Kidney (tissue), 13 donors: ENCODE measurements at regions not wholly inside any gene's neighbourhood (a gene's known extent, or its start where the extent isn't known, plus 50 kb on each side); places are given as distances from the start of the nearest gene placed in this dataset.

ENCODE experiments used
- DNase-seq, 5 donors: peaks; one replicate each; pipeline ENCODE4 v3.0.0-alpha.2; 2013 to 2020
- FAIRE-seq: peaks from 2 replicates; lab custom pipeline; 2012; peaks lifted over from hg19 to GRCh38; lab: Jason Lieb, UNC
- H3K27ac ChIP-seq, 2 donors: one replicate each; pipeline ENCODE4 v1.7.0; 2013; ENCODE audit warnings: low read depth in 2 of 2, low read length in 2 of 2, inconsistent platforms in 1 of 2
- H3K27me3 ChIP-seq: one replicate; pipeline ENCODE4 v1.7.1; 2013; ENCODE audit warnings: low read length, inconsistent platforms; ENCODE audit not compliant: control insufficient read depth, insufficient read depth
- H3K36me3 ChIP-seq, 3 donors: one replicate each; pipeline versions ENCODE4 v1.7.0 to v1.7.1; 2013; ENCODE audit warnings: low read length in 3 of 3, control low read depth in 1 of 3, inconsistent platforms in 1 of 3; ENCODE audit not compliant: insufficient read depth in 3 of 3, control insufficient read depth in 2 of 3
- H3K4me1 ChIP-seq, 3 donors: one replicate each; pipeline versions ENCODE4 v1.7.0 to v1.7.1; 2013; ENCODE audit warnings: low read length in 3 of 3, inconsistent platforms in 1 of 3, low read depth in 1 of 3; ENCODE audit not compliant: control insufficient read depth in 2 of 3, insufficient read depth in 2 of 3
- H3K4me3 ChIP-seq, 3 donors: one replicate each; pipeline versions ENCODE4 v1.7.0 to v1.8.1; 2013; ENCODE audit warnings: low read length in 3 of 3, control low read depth in 1 of 3, inconsistent platforms in 1 of 3
- H3K9ac ChIP-seq, 3 donors: one replicate each; pipeline versions ENCODE4 v1.7.0 to v1.7.1; 2013; ENCODE audit warnings: low read length in 3 of 3, control low read depth in 1 of 3, inconsistent platforms in 1 of 3
- H3K9me3 ChIP-seq, 3 donors: one replicate each; pipeline versions ENCODE4 v1.7.0 to v1.7.1; 2013; ENCODE audit warnings: low read length in 3 of 3, control low read depth in 1 of 3, inconsistent platforms in 1 of 3; ENCODE audit not compliant: control insufficient read depth in 2 of 3, insufficient read depth in 1 of 3
- intact Hi-C: fragments of 100-400 bp; cut with DNase I; formaldehyde crosslinking; loops from one replicate; pipeline ENCODE4 v1.11.1; 2022
- TF ChIP-seq, protein P1 (sequence below): IDR thresholded peaks from 3 replicates; pipeline ENCODE4 v1.5.1; 2012; ENCODE audit warnings: mild to moderate bottlenecking, moderate library complexity, borderline replicate concordance; ENCODE audit not compliant: insufficient read depth; ENCODE audit errors: extremely low read depth
- donor health status: control.
- donor health status: control.
- donor health status: control.
- donor health status: control.
- donor health status: control.
- donor health status: DM: yes; HTN: yes; CAD: no.
- donor health status: Normal renal cell carcinoma (clear cell type).

DNA sequence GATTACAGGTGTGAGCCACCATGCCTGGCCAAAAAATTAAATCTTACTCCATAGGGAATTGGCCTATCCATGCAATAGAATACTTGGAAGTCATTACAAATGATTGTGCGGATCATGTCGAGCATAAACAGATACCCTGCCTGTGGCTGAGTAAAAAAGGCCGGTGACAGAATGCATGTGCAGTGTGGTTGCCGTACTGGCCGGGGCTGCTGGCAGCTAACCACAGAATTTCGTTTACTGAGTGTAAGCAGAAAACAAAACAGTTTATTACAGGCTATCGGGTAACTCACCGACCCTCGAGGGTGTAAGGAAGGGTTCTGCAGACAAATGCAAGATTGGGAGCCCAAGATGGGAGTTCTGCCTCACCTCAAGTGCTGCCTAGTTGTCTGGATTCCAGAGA lies 127.7 kb downstream of the ZIC5 start:
- no peak overlapping the region for H3K9ac ChIP-seq
- no peak for DNase-seq
- TF ChIP-seq, protein P1, sequence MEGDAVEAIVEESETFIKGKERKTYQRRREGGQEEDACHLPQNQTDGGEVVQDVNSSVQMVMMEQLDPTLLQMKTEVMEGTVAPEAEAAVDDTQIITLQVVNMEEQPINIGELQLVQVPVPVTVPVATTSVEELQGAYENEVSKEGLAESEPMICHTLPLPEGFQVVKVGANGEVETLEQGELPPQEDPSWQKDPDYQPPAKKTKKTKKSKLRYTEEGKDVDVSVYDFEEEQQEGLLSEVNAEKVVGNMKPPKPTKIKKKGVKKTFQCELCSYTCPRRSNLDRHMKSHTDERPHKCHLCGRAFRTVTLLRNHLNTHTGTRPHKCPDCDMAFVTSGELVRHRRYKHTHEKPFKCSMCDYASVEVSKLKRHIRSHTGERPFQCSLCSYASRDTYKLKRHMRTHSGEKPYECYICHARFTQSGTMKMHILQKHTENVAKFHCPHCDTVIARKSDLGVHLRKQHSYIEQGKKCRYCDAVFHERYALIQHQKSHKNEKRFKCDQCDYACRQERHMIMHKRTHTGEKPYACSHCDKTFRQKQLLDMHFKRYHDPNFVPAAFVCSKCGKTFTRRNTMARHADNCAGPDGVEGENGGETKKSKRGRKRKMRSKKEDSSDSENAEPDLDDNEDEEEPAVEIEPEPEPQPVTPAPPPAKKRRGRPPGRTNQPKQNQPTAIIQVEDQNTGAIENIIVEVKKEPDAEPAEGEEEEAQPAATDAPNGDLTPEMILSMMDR, result no peak
- H3K27ac ChIP-seq, result no peak overlapping the region
- no peaks in the 10 kb centered on the region for H3K4me1 ChIP-seq
- no peaks in the 10 kb centered on the region for H3K27me3 ChIP-seq
- H3K9me3 ChIP-seq, result no peaks in the 10 kb centered on the region
- FAIRE-seq, result no peak
- no peak overlapping the region for H3K4me3 ChIP-seq
- no peaks in the 10 kb centered on the region for H3K36me3 ChIP-seq
- intact Hi-C loops, result no loop called here

DNA sequence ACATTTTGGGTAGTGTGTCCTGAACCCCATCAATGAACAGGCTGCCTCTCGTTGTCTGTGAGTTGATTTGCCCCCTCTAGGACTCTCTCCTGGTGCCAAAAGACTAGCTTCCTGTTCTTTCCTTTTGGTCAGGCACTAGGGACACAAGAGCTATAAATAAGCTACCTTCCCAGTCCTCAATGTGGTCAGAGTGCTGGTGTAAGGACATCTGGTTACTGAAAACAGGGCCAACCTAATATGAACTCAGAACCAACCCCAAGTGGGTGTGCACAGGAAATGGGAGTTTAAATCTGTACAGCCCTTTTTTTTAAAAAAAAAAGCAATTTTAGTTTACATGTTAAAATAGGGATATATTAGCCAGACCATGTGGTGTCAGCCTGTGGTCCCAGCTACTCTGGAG lies 129.2 kb downstream of the ZIC5 start:
- TF ChIP-seq, protein P1, result no peak
- H3K27ac ChIP-seq, result no peak overlapping the region
- FAIRE-seq (no peak), DNase-seq (no peak)
- H3K36me3 ChIP-seq, result no peaks in the 10 kb centered on the region
- no peaks in the 10 kb centered on the region for H3K27me3 ChIP-seq
- intact Hi-C loops, result no loop called here
- H3K9ac ChIP-seq, result no peak overlapping the region
- H3K9me3 ChIP-seq, result no peaks in the 10 kb centered on the region
- H3K4me3 ChIP-seq, result no peak overlapping the region
- H3K4me1 ChIP-seq, result no peaks in the 10 kb centered on the region

DNA sequence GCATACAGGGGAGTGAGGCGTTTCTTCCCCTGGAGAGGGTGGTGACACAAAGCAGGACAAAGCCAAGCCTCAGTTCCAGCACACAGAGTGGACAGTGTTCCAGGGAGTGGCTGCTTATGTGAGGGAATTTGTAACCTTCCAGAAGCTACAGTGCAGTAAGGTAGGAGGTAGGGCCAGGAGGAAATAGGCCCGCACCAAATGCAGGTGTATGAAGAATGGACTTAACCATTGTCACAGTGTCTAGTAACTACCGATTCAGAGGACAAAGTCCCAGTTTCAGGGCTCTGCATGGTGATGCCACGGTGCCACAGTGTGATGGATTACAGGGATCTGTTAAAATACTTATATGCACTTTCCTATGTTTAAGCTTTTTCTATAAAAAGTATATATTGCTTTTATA lies 135.3 kb downstream of the ZIC5 start:
- no peaks in the 10 kb centered on the region for H3K27me3 ChIP-seq
- TF ChIP-seq, protein P1, result no peak
- DNase-seq (no peak), FAIRE-seq (no peak)
- no peak overlapping the region for H3K4me3 ChIP-seq
- no peaks in the 10 kb centered on the region for H3K36me3 ChIP-seq
- H3K27ac ChIP-seq, result no peak overlapping the region
- no peaks in the 10 kb centered on the region for H3K9me3 ChIP-seq
- no peaks in the 10 kb centered on the region for H3K4me1 ChIP-seq
- no peak overlapping the region for H3K9ac ChIP-seq
- intact Hi-C loops, result no loop called here

DNA sequence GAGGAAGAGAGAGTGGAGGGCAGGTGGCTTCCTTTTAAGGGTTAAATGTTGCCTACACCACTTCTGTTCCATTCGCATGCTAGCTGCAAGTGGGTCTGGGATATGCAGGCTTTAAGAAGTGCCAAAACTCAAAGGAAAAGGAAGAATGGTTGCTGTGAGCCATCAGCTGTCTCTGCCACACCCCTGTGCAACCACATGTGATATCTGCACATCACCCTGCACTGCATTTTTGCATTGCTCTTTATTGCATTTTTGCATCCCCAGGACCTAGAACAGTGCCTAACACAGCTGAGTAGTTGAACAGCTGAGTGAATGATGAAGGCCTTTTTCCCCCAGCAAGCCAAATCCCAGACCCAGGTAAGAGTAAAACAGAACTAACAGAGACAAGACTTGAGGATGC lies 136.1 kb downstream of the ZIC5 start:
- no peak overlapping the region for H3K27ac ChIP-seq
- FAIRE-seq (no peak), DNase-seq (no peak)
- H3K36me3 ChIP-seq, result no peaks in the 10 kb centered on the region
- no peaks in the 10 kb centered on the region for H3K4me1 ChIP-seq
- no peaks in the 10 kb centered on the region for H3K9me3 ChIP-seq
- intact Hi-C loops, result no loop called here
- H3K4me3 ChIP-seq, result no peak overlapping the region
- TF ChIP-seq, protein P1, result no peak
- no peak overlapping the region for H3K9ac ChIP-seq
- no peaks in the 10 kb centered on the region for H3K27me3 ChIP-seq
